Mucosa of descending colon (tissue), 3 donors: ENCODE measurements at regions not wholly inside any gene's neighbourhood (a gene's known extent, or its start where the extent isn't known, plus 50 kb on each side); places are given as distances from the start of the nearest gene placed in this dataset.

Experiments used
- ATAC-seq: fragments of 200-7000 bp; cut with Tn5 transposase; one replicate; pipeline ENCODE4 v1.9.1; 2020; ENCODE audit warnings: mild to moderate bottlenecking, moderate library complexity
- DNase-seq, 3 donors: peaks; one replicate each; pipeline ENCODE4 v3.0.0-alpha.2; 2020
- H3K36me3 ChIP-seq: fragments of 200-600 bp; one replicate; pipeline ENCODE4 v1.8.0; 2021; ENCODE audit warnings: low read depth, mild to moderate bottlenecking
- H3K4me1 ChIP-seq: fragments of 200-600 bp; one replicate; pipeline ENCODE4 v1.8.0; 2021; ENCODE audit warnings: low read depth, mild to moderate bottlenecking
- H3K4me3 ChIP-seq: fragments of 200-600 bp; one replicate; pipeline ENCODE4 v1.8.0; 2021; ENCODE audit warnings: mild to moderate bottlenecking
- H3K9me3 ChIP-seq: fragments of 200-600 bp; one replicate; pipeline ENCODE4 v1.8.0; 2021; ENCODE audit warnings: mild to moderate bottlenecking
- intact Hi-C, 2 donors: fragments of 100-400 bp; cut with DNase I in 1 of 2; cut with micrococcal nuclease in 1 of 2; formaldehyde crosslinking; loops; one replicate each; pipeline versions ENCODE4 v1.11.0 to v1.11.1; 2022; cut with DNase I, micrococcal nuclease
- TF ChIP-seq, protein P1 (sequence below): fragments of 200-600 bp; IDR thresholded peaks from one replicate; pipeline ENCODE4 v1.8.0; 2022; ENCODE audit warnings: antibody characterized with exemption, mild to moderate bottlenecking
- donor health status: DM: no; HTN: no; CAD: no; lungs with moderate emphysema.
- donor health status: DM: no; HTN: no; CAD: no.
- donor health status: DM: no; HTN: yes; CAD: no.

DNA sequence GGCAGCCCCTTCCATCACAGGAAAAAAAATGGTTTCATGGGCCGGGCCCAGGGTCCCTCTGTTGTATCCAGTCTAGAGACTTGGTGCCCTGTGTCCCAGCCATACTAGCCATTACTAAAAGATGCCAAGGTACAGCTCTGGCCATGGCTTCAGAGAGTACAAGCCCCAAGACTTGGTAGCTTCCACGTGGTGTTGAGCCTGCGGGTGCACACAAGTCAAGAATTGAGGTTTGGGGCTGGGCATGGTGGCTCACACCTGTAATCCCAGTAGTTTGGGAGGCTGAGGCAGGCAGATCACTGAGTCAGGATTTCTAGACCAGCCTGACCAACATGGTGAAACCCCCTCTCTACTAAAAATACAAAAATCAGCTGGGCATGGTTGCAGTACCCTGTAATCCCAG lies 214.3 kb downstream of the LIG4 start:
- no peak for DNase-seq
- no peaks in the 10 kb centered on the region for H3K36me3 ChIP-seq
- TF ChIP-seq, protein P1, sequence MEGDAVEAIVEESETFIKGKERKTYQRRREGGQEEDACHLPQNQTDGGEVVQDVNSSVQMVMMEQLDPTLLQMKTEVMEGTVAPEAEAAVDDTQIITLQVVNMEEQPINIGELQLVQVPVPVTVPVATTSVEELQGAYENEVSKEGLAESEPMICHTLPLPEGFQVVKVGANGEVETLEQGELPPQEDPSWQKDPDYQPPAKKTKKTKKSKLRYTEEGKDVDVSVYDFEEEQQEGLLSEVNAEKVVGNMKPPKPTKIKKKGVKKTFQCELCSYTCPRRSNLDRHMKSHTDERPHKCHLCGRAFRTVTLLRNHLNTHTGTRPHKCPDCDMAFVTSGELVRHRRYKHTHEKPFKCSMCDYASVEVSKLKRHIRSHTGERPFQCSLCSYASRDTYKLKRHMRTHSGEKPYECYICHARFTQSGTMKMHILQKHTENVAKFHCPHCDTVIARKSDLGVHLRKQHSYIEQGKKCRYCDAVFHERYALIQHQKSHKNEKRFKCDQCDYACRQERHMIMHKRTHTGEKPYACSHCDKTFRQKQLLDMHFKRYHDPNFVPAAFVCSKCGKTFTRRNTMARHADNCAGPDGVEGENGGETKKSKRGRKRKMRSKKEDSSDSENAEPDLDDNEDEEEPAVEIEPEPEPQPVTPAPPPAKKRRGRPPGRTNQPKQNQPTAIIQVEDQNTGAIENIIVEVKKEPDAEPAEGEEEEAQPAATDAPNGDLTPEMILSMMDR: no peak
- H3K9me3 ChIP-seq: no peaks in the 10 kb centered on the region
- no peak overlapping the region for H3K4me3 ChIP-seq
- no peaks in the 10 kb centered on the region for H3K4me1 ChIP-seq
- no peak for ATAC-seq
- intact Hi-C loops: no loop called here

DNA sequence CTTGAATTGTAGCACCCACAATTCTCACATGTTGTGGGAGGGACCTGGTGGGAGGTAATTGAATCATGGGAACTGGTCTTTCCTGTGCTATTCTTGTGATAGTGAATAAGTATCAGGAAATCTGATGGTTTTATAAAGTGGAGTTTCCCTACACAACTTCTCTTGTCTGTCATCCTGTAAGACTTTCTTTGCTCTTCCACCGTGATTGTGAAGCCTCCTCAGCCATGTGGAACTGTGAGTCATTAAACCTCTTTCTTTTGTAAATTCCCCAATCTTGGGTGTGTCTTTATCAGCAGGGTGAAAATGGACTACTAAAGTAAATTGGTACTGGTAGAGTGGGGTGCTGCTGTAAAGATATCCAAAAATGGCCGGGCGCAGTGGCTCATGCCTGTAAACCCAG lies 215.6 kb downstream of the LIG4 start:
- TF ChIP-seq, protein P1: no peak
- intact Hi-C loops: no loop called here
- DNase-seq (no peak), ATAC-seq (no peak)
- Histone ChIP-seq H3K4me1 (no peaks in the 10 kb centered on the region), H3K36me3 (no peaks in the 10 kb centered on the region), H3K4me3 (no peak overlapping the region), H3K9me3 (no peaks in the 10 kb centered on the region)

DNA sequence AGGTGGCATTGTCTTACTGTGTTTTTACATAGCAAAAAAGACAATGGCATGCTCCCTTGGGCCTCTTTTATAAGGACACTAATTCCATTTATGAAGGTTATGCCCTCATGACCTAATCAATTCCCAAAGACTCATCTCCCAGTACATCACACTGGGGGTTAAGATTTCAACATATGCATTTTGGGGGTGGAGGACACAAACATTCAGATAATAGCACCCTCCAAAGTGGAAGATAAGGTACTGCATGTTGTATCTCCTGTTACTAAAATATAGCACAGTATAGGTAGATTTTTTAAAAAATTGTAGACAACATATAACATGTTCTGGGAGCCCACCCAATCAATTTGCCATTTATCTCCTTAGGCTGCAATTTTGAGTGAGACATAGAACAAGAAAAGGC lies 221.2 kb downstream of the LIG4 start:
- no peak for ATAC-seq
- H3K36me3 ChIP-seq: no peaks in the 10 kb centered on the region
- DNase-seq: no peak
- no peaks in the 10 kb centered on the region for H3K9me3 ChIP-seq
- no peaks in the 10 kb centered on the region for H3K4me1 ChIP-seq
- intact Hi-C loops: no loop called here
- TF ChIP-seq, protein P1: no peak
- H3K4me3 ChIP-seq: no peak overlapping the region

DNA sequence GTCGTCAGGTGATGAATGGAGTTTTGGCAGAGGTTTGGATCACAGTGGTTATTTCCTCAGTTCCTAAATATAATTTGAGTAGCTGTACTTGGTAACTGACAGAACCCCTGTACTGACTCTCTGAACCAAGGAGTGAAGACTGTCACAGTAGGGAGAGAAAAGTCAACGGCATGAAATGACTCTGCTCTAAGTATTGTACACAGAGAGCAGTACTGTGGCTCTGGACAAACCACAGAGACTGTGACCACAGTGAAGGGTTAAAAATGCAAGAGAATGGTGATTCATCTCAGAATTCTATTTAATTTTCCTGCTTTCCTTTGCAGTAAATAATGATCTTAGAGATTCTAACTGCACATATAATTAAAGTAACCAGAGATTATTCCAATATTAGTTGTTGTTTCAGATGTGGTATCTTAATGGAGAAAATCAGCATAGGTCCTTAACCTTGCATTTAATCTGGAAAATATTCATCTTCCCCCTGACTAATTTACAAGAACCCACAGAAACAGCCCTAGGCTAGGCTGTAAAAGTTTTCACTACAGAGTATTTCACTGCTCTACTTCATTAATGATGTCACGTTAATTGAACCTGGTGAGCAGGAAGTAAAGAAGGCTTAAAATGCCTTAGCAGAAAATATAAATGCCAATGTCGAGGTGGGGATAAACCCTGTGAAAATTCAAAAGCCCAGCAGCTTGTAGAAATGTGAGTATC lies 221.9 kb downstream of the LIG4 start:
- no peaks in the 10 kb centered on the region for H3K4me1 ChIP-seq
- no peaks in the 10 kb centered on the region for H3K9me3 ChIP-seq
- no peaks in the 10 kb centered on the region for H3K36me3 ChIP-seq
- no peak for DNase-seq
- H3K4me3 ChIP-seq: no peak overlapping the region
- TF ChIP-seq, protein P1: no peak
- ATAC-seq: no peak
- intact Hi-C loops: no loop called here

DNA sequence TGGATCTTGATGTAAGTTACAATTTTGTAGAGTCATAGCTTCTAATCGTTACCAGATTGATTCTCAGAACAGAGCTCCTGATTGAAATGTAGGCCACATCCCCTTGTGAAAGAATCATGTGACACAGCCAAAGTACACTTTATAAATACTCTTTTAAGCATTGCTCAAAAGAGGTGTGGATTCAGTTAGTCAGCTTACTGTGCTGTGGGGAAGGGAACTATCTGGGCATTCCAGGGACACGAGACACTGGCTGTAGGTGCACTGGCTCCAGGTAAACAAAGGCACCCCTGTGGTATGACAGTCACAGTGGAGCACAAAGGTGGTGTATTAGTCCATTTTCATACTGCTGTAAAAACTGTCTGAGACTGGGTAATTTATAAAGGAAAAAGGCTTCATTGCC lies 222.8 kb downstream of the LIG4 start:
- Histone ChIP-seq H3K4me1 (no peaks in the 10 kb centered on the region), H3K36me3 (no peaks in the 10 kb centered on the region), H3K9me3 (no peaks in the 10 kb centered on the region), H3K4me3 (no peak overlapping the region)
- ATAC-seq (no peak), DNase-seq (no peak)
- TF ChIP-seq, protein P1: no peak
- intact Hi-C loops: no loop called here
